GM21423 (cell line): ENCODE measurements at regions not wholly inside any gene's neighbourhood (a gene's known extent, or its start where the extent isn't known, plus 50 kb on each side); places are given as distances from the start of the nearest gene placed in this dataset.
"Not testable (repeated sequence)": the region's sequence is repeated elsewhere in the genome, so short reads cannot be mapped to it uniquely, and the experiment has no call there.

Experiments
- ATAC-seq: cut with Tn5 transposase; IDR thresholded peaks from one replicate; pipeline ENCODE4 v1.9.1; 2021; ENCODE audit warnings: mild to moderate bottlenecking, moderate library complexity; ENCODE audit not compliant: unreplicated experiment

- no peak for ATAC-seq
Measured at GRCh38 chr5:27240791-27241190, 202.4 kb upstream of the CDH9 start.

DNA sequence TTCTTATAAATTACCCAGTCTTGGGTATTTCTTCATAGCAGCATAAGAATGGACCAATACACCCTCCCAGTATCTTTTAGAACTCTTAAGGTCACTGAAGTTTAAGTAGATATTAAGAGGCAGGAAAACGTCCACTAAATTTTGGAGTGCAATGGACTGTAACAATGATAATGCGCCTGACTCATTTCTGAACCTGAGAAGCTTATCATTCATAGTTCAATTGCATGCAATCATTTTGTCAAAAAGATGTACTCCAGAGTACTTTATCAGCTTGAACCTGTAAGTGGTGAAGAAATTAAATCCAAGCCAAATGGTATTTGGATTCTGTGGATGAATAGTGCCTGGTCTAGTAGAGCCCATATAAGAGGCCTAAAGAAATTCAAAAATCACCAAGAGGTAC is 196.5 kb upstream of the CDH9 start:
- no peak for ATAC-seq

GRCh38 chr5:27221410-27221809 is 183.0 kb upstream of the CDH9 start:
- no peak for ATAC-seq

DNA sequence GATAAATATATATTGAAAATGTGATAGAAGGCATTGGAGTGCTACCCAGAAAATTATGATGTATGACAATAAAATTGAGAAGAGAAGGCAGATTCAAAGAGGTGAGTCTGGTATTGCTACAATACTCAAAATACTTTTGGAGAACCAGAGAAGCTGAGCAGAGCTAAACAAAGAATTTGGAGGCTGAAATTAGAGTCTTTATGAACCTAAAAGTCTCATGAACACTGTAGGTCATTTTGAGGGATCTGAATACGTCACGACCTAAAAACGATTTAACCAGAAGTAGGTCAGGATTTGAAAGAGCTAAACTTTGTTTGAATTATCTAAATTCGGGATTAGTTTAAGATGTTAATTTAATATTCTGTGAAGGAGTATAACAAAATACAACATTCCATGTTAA is 182.4 kb upstream of the CDH9 start:
- ATAC-seq = no peak

- ATAC-seq = no peak
Measured at GRCh38 chr5:27217977-27218376, 179.6 kb upstream of the CDH9 start.

GRCh38 chr5:27217155-27217956 is 179.0 kb upstream of the CDH9 start:
- ATAC-seq = no peak

GRCh38 chr5:27216367-27216950 is 178.1 kb upstream of the CDH9 start:
- no peak for ATAC-seq

GRCh38 chr5:27208051-27208450 is 169.7 kb upstream of the CDH9 start:
- ATAC-seq = no peak

DNA sequence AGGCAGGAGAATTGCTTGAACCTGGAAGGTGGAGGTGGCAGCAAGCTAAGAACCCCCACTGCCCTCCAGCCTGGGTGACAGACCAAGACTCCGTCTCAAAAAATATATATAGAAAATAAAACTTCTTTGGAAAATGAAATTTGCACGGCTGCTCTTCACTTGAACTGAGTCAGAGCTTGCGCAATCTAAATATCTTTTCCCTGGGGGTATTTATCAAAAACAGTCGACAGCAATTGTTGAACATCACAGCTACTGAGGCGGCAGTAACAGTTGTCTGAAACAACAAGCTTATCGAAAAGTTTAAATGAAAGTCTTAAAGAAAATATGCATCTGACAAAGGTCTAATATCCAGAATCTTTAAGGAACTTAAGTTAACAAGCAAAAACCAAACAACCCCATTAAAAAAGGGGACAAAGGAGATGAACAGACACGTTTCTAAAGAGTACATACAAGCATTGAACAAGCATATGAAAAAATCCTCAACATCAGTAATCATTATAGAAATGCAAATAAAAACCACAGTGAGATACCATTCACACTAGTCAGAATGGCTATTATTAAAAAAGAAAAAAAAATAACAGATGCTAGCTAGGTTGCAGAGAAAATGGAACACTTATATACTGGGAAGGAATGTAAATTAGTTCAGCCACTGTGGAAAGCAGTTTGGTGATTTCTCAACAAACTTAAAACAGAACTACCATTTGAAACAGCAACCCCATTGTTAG is 153.6 kb upstream of the CDH9 start:
- no peak for ATAC-seq

DNA sequence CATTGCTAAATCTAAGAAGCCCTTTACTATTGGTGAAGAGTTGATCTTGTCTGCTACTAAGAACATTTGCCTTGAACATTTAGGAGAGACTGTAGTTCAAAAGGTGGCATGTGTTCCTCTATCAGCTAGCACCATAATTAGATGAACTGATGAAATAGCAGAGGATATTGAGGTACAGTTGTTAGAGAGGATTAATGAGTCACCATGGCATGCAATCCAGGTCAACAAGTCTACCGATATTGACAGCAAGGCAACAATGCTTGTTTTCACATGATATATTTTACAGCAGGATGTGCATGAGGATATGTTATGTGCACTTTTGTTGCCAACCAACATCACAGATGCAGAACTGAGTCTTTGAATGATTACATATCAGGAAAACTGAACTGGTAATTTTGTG is 134.3 kb upstream of the CDH9 start:
- ATAC-seq = no peak

GRCh38 chr5:27171761-27172261 is 133.4 kb upstream of the CDH9 start:
- ATAC-seq = no peak

DNA sequence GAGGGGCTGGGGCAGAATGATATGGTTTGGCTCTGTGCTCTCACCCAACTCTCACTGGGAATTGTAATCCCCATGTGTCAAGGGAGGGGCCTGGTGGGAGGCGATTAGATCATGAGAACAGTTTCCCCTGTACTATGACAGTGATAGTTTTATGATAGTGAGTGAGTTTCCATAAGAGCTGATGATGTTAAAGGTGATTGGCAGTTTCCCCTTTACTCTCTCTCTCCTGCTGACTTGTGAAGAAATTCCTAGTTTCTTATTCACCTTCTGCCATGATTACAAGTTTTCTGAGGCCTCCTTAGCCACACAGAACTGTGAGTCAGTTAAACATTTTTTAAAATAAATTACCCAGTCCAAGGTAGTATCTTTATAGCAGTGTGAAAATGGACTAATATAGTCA is 120.4 kb upstream of the CDH9 start:
- no peak for ATAC-seq

DNA sequence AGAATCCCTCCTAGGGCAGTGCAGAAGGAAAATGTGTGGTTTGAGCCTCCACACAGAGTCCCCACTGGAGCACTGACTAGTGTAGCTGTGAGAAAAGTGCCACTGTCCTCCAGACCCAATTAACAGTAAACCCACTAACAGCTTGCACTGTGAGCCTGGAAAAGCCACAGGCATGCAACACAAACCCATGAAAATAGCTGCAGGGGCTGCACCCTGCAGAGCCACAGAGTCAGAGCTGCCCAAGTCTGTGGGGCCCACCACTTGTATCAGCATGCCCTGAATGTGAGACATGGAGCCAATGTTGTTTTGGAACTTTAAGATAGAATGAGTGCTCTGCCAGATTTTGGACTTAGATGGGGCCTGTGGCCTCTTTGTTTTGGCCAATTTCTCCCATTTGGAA is 119.8 kb upstream of the CDH9 start:
- ATAC-seq = no peak

DNA sequence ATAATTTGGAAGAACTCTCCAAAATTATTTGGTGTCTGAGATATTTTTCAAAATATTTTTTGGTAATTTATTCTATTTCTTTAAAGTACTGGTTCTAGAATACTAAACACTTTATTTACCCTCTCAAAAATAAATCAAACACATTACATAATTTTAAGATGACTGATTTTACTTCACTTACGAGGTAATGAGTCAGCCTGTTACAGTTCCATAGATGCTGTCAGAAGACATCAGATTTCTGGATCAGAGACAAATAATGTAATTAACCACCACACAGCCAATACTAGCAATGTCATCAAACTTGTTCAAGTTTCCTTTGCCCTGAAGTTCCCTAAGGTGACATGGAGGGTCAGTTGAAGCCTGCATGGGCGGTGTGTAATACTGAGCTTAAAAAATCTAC is 106.1 kb upstream of the CDH9 start:
- ATAC-seq = no peak

DNA sequence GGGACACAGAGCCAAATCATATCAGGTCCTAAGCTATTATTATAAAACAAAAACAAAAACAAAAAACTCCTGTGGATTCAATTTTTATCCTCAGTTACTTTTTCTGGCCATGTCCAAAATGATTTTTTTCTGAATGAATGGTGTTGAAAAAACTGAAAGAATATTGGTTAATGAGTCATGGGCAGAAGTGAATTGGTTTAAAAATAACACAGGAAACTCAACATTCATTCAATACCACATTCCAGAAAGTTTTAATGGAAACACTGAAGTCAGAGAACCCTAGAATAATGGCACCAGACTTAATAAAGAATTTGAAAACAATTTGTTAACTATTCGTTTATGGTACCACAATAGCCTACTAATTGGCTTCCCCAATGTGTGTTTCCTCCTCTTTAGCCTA is 102.4 kb upstream of the CDH9 start:
- no peak for ATAC-seq

DNA sequence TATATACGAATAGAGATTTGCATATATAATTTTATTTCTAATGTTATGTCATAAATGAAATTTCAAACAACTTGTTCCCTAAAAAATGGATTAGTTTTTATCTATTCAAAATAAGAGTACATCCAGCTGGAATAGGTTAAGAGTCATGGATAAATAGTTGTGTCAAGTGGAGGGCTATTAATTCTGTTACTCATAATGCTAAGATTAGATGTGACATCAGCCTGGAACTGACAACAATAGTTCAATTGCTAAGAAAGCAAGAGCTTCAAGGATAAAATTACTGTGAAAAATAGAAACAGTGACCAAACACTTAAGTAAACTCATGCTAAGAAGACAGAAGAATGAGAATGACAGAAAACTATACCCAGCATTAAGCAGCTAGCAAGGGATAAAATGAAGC is 92.2 kb upstream of the CDH9 start:
- no peak for ATAC-seq

DNA sequence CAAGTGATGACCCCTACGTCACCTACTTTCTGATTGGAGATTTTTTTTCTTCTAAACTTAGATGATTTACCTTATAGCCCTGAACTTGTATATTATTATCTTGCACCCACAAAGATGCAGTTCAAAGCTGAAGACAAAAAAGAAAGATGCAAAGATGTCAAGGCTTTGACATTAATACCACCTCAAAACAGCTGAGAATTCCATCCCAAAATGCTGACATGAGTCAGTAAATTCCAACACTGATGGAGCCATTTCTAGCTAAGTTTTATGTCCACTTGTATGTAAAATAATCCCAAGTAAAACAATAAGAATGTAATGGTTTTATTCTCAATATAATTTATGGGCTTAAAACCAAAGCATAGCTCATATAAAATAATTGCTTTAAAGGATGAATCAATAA is 91.5 kb upstream of the CDH9 start:
- no peak for ATAC-seq

- ATAC-seq = no peak
Measured at GRCh38 chr5:27125856-27126255, 87.5 kb upstream of the CDH9 start.

GRCh38 chr5:27124590-27124989 is 86.2 kb upstream of the CDH9 start:
- ATAC-seq = no peak

DNA sequence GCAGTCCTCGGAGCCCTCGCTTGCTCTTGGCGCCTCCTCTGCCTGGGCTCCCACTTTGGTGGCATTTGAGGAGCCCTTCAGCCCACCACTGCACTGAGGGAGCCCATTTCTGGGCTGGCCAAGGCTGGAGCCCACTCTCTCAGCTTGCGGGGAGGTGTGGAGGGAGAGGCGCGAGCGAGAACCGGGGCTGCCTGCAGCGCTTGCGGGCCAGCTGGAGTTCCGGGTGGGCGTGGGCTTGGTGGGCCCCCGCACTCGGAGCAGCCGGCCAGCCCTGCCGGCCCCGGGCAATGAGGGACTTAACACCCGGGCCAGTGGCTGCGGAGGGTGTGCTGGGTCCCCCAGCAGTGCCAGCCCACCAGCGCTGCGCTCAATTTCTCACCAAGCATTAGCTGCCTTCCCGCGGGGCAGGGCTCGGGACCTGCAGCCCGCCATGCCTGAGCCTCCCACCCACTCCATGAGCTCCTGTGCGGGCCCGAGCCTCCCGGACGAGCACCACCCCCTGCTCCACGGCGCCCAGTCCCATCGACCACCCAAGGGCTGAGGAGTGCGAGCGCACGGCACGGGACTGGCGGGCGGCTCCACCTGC is 81.4 kb upstream of the CDH9 start:
- ATAC-seq = not testable (repeated sequence)

DNA sequence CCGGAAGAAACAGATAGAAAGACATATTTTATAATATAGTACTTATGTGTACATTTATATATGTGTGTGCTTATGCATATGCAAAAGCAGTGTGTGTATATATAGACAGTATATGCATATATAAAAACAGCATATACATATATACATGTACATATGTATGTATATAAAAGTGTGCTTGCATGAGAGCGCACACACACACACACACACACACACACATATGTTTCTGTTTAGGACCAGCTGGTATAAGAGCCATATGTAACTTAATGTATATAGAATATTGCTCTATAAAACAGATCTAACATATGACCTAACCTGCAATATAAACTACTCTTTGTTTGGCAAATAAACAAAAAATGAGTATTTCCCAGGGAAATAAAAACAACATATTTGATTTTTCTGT is 65.1 kb upstream of the CDH9 start:
- no peak for ATAC-seq

GRCh38 chr5:27095761-27096160 is 57.4 kb upstream of the CDH9 start:
- ATAC-seq = not testable (repeated sequence)
